ENCODE measurements at regions not wholly inside any gene's neighbourhood (a gene's known extent, or its start where the extent isn't known, plus 50 kb on each side); places are given as distances from the start of the nearest gene placed in this dataset.

- Histone ChIP-seq H3K36me3 (ENCODE audit: control insufficient read depth in 2 of 2, insufficient read depth in 1 of 2, low read length in 2 of 2) (no peaks in the 10 kb centered on the region), H3K9me3 (ENCODE audit: control insufficient read depth, insufficient read depth, low read depth, low read length) (no peaks in the 10 kb centered on the region), H3K27ac (ENCODE audit: extremely low read depth, low read depth, low read length) (no peak overlapping the region), H3K4me3 (ENCODE audit: low read depth, low read length) (no peak overlapping the region), H3K4me1 (ENCODE audit: control insufficient read depth, insufficient read depth, low read length) (no peaks in the 10 kb centered on the region)
- TF ChIP-seq ZBTB48 (tag by site-specific recombination; IDR thresholded peaks at IDR 0.05) (no peak), ZNF423 (tag by site-specific recombination; IDR thresholded peaks at IDR 0.05) (no peak), RBAK (tag by site-specific recombination; IDR thresholded peaks at IDR 0.05) (no peak), ATF2 (tag by site-specific recombination; IDR thresholded peaks at IDR 0.05; ENCODE audit: low read depth) (no peak)
- POLR2A ChIA-PET, result no interaction called here
- CTCF ChIA-PET, result interaction anchor here (1.6 kb wide), 1 partner anchor 96 kb away, joined by 5 read pairs; no protein-coding TSS in a partner anchor
These were observed 216.3 kb upstream of the FAM78B start for GRCh38 chr1:166383137-166383536.

GRCh38 chr1:166383635-166384346 is 217.0 kb upstream of the FAM78B start:
- Histone ChIP-seq H3K4me3 (ENCODE audit: low read depth, low read length) (no peak overlapping the region), H3K9me3 (ENCODE audit: control insufficient read depth, insufficient read depth, low read depth, low read length) (no peaks in the 10 kb centered on the region), H3K27ac (ENCODE audit: extremely low read depth, low read depth, low read length) (no peak overlapping the region), H3K36me3 (ENCODE audit: control insufficient read depth in 2 of 2, insufficient read depth in 1 of 2, low read length in 2 of 2) (no peaks in the 10 kb centered on the region), H3K4me1 (ENCODE audit: control insufficient read depth, insufficient read depth, low read length) (no peaks in the 10 kb centered on the region)
- POLR2A ChIA-PET, result no interaction called here
- CTCF ChIA-PET, result interaction anchor here (0.6 to 1.6 kb wide), 2 partner anchors 9 to 96 kb away, joined by 5 to 6 read pairs; no protein-coding TSS in a partner anchor
- TF ChIP-seq BCL11B (tag by site-specific recombination; IDR thresholded peaks at IDR 0.05; ENCODE audit: low read depth) (no peak), ELK4 (IDR thresholded peaks at IDR 0.05; ENCODE audit: borderline replicate concordance, low read depth, low read length) (no peak), PRDM2 (tag by site-specific recombination; IDR thresholded peaks at IDR 0.05; ENCODE audit: borderline replicate concordance) (no peak), GFI1B (tag by site-specific recombination; IDR thresholded peaks at IDR 0.05) (no peak), ZNF580 (tag by site-specific recombination; IDR thresholded peaks at IDR 0.05) (no peak), ZNF416 (tag by site-specific recombination; IDR thresholded peaks at IDR 0.05) (no peak), CTCF (tag by site-specific recombination; IDR thresholded peaks at IDR 0.05) (no peak), ZEB2 (tag by site-specific recombination; IDR thresholded peaks at IDR 0.05) (no peak), ZNF426 (tag by site-specific recombination; IDR thresholded peaks at IDR 0.05) (no peak), ZNF114 (tag by site-specific recombination; IDR thresholded peaks at IDR 0.05) (no peak)
